Neural cell (in vitro differentiated cells): ENCODE measurements at regions not wholly inside any gene's neighbourhood (a gene's known extent, or its start where the extent isn't known, plus 50 kb on each side); places are given as distances from the start of the nearest gene placed in this dataset.

Experiments
- EZH2 ChIP-seq: fragments of 200-600, 300-800 bp; shearing (Covaris generic), sonication (generic); IDR thresholded peaks from 2 replicates; pipeline ENCODE4 v1.6.1; 2014; ENCODE audit warnings: antibody characterized with exemption, low read length, borderline replicate concordance, mild to moderate bottlenecking; ENCODE audit not compliant: insufficient read depth, poor library complexity, severe bottlenecking
- MXI1 ChIP-seq: fragments of 450-650 bp; conservative IDR thresholded peaks from 2 replicates; pipeline ENCODE4 v1.6.1; 2014; ENCODE audit warnings: antibody characterized with exemption, mild to moderate bottlenecking; ENCODE audit not compliant: poor library complexity, severe bottlenecking
- POLR2AphosphoS5 ChIP-seq: IDR thresholded peaks from 2 replicates; pipeline ENCODE4 v1.6.1; 2012
- TAF1 ChIP-seq: IDR thresholded peaks from 2 replicates; pipeline ENCODE4 v1.6.1; 2012; ENCODE audit warnings: low read depth
- TF ChIP-seq, protein P1 (sequence below): fragments of 450-650 bp; IDR thresholded peaks from 2 replicates; pipeline ENCODE4 v1.5.1; 2014; ENCODE audit warnings: antibody characterized with exemption, mild to moderate bottlenecking, moderate library complexity; ENCODE audit not compliant: poor library complexity, severe bottlenecking

DNA sequence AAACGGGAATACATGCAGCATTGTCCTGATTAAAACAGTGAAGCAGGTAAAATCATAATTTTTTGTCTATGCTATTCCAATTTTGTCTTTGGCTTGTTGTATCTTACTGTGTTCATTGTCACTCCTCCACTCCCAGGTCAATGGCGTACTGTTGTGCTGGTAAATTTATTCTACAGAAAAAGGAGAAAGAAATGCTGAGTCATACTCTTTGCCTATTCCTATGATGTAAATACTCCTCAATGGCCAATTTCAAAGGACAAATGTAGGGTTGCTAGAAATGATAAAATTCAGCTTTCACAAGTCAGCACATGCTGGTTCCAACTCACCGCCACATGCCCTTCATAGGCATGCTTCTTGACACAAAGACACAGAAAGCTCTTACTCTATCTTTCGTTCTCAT, 694.4 kb upstream of the PCDH20 start:
- TF ChIP-seq EZH2: no peak
- TF ChIP-seq, protein P1, sequence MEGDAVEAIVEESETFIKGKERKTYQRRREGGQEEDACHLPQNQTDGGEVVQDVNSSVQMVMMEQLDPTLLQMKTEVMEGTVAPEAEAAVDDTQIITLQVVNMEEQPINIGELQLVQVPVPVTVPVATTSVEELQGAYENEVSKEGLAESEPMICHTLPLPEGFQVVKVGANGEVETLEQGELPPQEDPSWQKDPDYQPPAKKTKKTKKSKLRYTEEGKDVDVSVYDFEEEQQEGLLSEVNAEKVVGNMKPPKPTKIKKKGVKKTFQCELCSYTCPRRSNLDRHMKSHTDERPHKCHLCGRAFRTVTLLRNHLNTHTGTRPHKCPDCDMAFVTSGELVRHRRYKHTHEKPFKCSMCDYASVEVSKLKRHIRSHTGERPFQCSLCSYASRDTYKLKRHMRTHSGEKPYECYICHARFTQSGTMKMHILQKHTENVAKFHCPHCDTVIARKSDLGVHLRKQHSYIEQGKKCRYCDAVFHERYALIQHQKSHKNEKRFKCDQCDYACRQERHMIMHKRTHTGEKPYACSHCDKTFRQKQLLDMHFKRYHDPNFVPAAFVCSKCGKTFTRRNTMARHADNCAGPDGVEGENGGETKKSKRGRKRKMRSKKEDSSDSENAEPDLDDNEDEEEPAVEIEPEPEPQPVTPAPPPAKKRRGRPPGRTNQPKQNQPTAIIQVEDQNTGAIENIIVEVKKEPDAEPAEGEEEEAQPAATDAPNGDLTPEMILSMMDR: no peak
- no peak for TF ChIP-seq POLR2AphosphoS5
- TF ChIP-seq TAF1: no peak
- no peak for TF ChIP-seq MXI1
